ENCODE measurements at regions not wholly inside any gene's neighbourhood (a gene's known extent, or its start where the extent isn't known, plus 50 kb on each side); places are given as distances from the start of the nearest gene placed in this dataset.

DNA sequence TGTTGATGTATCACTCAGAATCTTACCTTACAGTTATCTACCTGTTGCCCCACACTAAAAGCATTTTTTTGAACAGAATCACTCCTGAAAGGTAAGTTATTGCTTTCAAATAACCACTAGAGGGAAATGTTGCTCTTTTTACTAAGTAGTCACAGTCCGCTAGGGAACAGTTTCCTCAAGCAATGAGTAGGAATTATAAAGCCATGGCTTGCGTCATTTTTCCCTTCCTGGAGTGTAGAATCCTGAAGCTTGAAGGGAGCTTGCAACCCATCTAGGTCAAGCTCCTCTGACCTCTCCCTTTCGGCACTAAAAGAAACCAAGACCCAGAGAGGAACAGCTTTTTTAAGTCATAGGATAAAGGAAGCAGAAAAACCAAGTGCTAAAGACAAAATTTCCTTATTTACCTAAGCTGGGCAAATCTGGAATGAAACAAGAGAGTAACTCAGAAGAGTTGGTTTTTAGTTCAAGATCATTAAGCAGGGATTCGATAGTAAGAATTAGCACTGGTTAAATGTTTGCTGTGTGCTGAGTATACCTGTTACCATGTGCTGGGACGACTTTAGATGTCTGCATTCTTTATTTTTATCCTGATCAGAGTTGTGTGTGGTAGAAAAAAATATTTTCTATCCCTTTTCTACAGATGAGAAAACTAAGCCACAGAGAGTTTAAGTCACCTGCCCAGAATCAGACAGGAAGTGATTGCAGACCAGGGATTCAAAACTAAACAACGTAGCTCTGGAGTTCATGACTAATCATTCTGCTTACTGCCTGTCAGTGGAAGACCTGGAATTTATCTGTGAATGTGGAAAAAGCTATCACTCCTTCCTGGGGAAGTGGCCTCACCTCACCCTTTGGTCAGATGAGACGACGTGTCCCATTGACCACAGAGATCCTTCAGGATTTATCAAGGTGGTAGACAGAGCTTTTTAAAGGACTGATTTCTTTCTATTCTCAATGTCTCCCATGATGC, 631.5 kb downstream of the RAB28 start:
- POLR2A ChIA-PET: no interaction called here
- no peak overlapping the region for H3K4me3 ChIP-seq
- WGBS (ENCODE audit: missing lambda C conversion rate): 20% methylated on average over 8 of the region's 8 CpGs
- peak; percentile 64; the same call in 2 of the 3 replicates for TF ChIP-seq SMC3 (IDR thresholded peaks at IDR 0.05)
- peak; percentile 69 to 79 for TF ChIP-seq RAD21 (conservative IDR thresholded peaks at IDR 0.05 in 1 of 2, IDR thresholded peaks at IDR 0.05 in 1 of 2)
- TF ChIP-seq, protein P1, sequence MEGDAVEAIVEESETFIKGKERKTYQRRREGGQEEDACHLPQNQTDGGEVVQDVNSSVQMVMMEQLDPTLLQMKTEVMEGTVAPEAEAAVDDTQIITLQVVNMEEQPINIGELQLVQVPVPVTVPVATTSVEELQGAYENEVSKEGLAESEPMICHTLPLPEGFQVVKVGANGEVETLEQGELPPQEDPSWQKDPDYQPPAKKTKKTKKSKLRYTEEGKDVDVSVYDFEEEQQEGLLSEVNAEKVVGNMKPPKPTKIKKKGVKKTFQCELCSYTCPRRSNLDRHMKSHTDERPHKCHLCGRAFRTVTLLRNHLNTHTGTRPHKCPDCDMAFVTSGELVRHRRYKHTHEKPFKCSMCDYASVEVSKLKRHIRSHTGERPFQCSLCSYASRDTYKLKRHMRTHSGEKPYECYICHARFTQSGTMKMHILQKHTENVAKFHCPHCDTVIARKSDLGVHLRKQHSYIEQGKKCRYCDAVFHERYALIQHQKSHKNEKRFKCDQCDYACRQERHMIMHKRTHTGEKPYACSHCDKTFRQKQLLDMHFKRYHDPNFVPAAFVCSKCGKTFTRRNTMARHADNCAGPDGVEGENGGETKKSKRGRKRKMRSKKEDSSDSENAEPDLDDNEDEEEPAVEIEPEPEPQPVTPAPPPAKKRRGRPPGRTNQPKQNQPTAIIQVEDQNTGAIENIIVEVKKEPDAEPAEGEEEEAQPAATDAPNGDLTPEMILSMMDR (IDR thresholded peaks at IDR 0.05): peak; percentile 64
- 0 out of 4 replicates have a peak, but pooled peaks of 1 of the 2 experiments have one; percentile 37 for TF ChIP-seq CEBPB (IDR thresholded peaks at IDR 0.05)
- no peak for TF ChIP-seq PHF8 (IDR thresholded peaks at IDR 0.05; ENCODE audit: borderline replicate concordance, low read depth)
- no peak for TF ChIP-seq HOXA7 (CRISPR knock-in tag; IDR thresholded peaks at IDR 0.05)
- CTCF ChIA-PET: interaction anchor here (0.7 to 3.0 kb wide), 18 partner anchors 9 to 795 kb away, joined by 3 to 22 read pairs (median 4); partner anchors contain the start of gene NKX3-2
- H3K27ac ChIP-seq: peak overlapping the region; percentile 27 to 43; a peak in 4 of 6 replicates
- ATAC-seq (peak; percentile 91 to 92), FAIRE-seq (no peak), DNase-seq (ENCODE audit: low read depth in 1 of 2, low spot score in 1 of 2) (peak; percentile 23 to 61)
- peak overlapping the region; percentile 55 for H3K4me2 ChIP-seq
- H3K4me1 ChIP-seq: peaks cover 5% of the 10 kb centered on the region; the same call in 2 of the 3 replicates
- no peaks in the 10 kb centered on the region for H3K9me3 ChIP-seq

GRCh38 chr4:12846368-12846767, 637.8 kb downstream of the RAB28 start:
- H3K9me3 ChIP-seq: no peaks in the 10 kb centered on the region
- ChIA-PET CTCF (interaction anchor here (1.3 kb wide), 1 partner anchor 11 kb away, joined by 3 read pairs; no protein-coding TSS in a partner anchor), POLR2A (no interaction called here)
- H3K4me2 ChIP-seq: no peak overlapping the region
- no peak for DNase-seq (ENCODE audit: low read depth in 1 of 2, low spot score in 1 of 2)
- TF ChIP-seq SREBF2 (IDR thresholded peaks at IDR 0.05): no peak
- TF ChIP-seq EP300 (IDR thresholded peaks at IDR 0.05): no peak
- no peak for TF ChIP-seq JUN (IDR thresholded peaks at IDR 0.05)
- no peak for TF ChIP-seq RCOR1 (IDR thresholded peaks at IDR 0.05; ENCODE audit: low read depth, low read length)
- no peak for TF ChIP-seq HOXB13 (CRISPR knock-in tag; IDR thresholded peaks at IDR 0.05; ENCODE audit: low read depth)
- TF ChIP-seq NFE2L2 (conservative IDR thresholded peaks at IDR 0.05; ENCODE audit: low read length): no peak
- TF ChIP-seq, protein P1 (IDR thresholded peaks at IDR 0.05): no peak
- no peak for TF ChIP-seq HMGXB4 (CRISPR knock-in tag; IDR thresholded peaks at IDR 0.05; ENCODE audit: borderline replicate concordance)
- no peak for TF ChIP-seq TFCP2L1 (CRISPR knock-in tag; IDR thresholded peaks at IDR 0.05)
- TF ChIP-seq HEYL (CRISPR knock-in tag; IDR thresholded peaks at IDR 0.05): no peak
- TF ChIP-seq FOSL2 (IDR thresholded peaks at IDR 0.05): no peak
- TF ChIP-seq FOSL2 (CRISPR knock-in tag; IDR thresholded peaks at IDR 0.05): no peak
- TF ChIP-seq, protein P2, sequence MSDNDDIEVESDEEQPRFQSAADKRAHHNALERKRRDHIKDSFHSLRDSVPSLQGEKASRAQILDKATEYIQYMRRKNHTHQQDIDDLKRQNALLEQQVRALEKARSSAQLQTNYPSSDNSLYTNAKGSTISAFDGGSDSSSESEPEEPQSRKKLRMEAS (IDR thresholded peaks at IDR 0.05): no peak
- TF ChIP-seq JUNB (IDR thresholded peaks at IDR 0.05): no peak
- TF ChIP-seq MAZ (IDR thresholded peaks at IDR 0.05; ENCODE audit: borderline replicate concordance, low read depth, low read length): no peak
- H3K4me1 ChIP-seq: no peaks in the 10 kb centered on the region
- no peak overlapping the region for H3K4me3 ChIP-seq
- no peak overlapping the region for H3K27ac ChIP-seq
- no peak for ATAC-seq
- WGBS (ENCODE audit: missing lambda C conversion rate): 7% methylated on average over 4 of the region's 4 CpGs
- no peak for FAIRE-seq
